GM13977 (cell line): ENCODE measurements at regions not wholly inside any gene's neighbourhood (a gene's known extent, or its start where the extent isn't known, plus 50 kb on each side); places are given as distances from the start of the nearest gene placed in this dataset.
"Not testable (repeated sequence)": the region's sequence is repeated elsewhere in the genome, so short reads cannot be mapped to it uniquely, and the experiment has no call there.

ENCODE experiments used
- DNase-seq: peaks from one replicate; pipeline ENCODE4 v3.0.0; 2012; ENCODE audit warnings: low spot score
- CTCF ChIP-seq: IDR thresholded peaks from 2 replicates; pipeline ENCODE4 v1.5.1; 2012; ENCODE audit warnings: mild to moderate bottlenecking, control low read depth; ENCODE audit not compliant: insufficient read depth; ENCODE audit errors: extremely low read depth, missing control alignments
- in situ Hi-C: fragments of 300-500 bp; cut with MboI; formaldehyde crosslinking; loops from one replicate; pipeline ENCODE4 v1.12.0; 2022; ENCODE audit warnings: low sequenced_read_pairs, low pct_unique_long_range_greater_than_20kb, mixed read lengths, inconsistent platforms; ENCODE audit not compliant: unreplicated experiment

- no peak for DNase-seq
- TF ChIP-seq CTCF = no peak
These were observed 112.1 kb downstream of the TNFSF18 start for GRCh38 chr1:172938681-172939080.

GRCh38 chr1:172939475-172939874 is 111.3 kb downstream of the TNFSF18 start:
- no peak for DNase-seq
- no peak for TF ChIP-seq CTCF
- in situ Hi-C loops = no loop called here

More at GRCh38 chr1:172938681-172939080, 112.1 kb downstream of the TNFSF18 start:
- in situ Hi-C loops = no loop called here

- no peak for TF ChIP-seq CTCF
- no peak for DNase-seq
- in situ Hi-C loops = no loop called here
These were observed 110.4 kb downstream of the TNFSF18 start for GRCh38 chr1:172940174-172940855.

- no peak for DNase-seq
- TF ChIP-seq CTCF = no peak
- in situ Hi-C loops = no loop called here
These were observed 109.3 kb downstream of the TNFSF18 start for GRCh38 chr1:172941471-172941870.

GRCh38 chr1:172941945-172942344 is 108.8 kb downstream of the TNFSF18 start:
- in situ Hi-C loops = no loop called here
- TF ChIP-seq CTCF = no peak
- DNase-seq = no peak

- in situ Hi-C loops, DNase-seq: not testable (repeated sequence)
These were observed 107.6 kb downstream of the TNFSF18 start for GRCh38 chr1:172943138-172943537.

- in situ Hi-C loops = no loop called here
- no peak for DNase-seq
- TF ChIP-seq CTCF = no peak
These were observed 105.8 kb downstream of the TNFSF18 start for GRCh38 chr1:172944931-172945330.
